ENCODE measurements at regions not wholly inside any gene's neighbourhood (a gene's known extent, or its start where the extent isn't known, plus 50 kb on each side); places are given as distances from the start of the nearest gene placed in this dataset.

- BruUV-seq (replicated peaks) = no TSS peak
- Histone ChIP-seq H3K4me3 (ENCODE audit: low read depth, low read length, poor library complexity, severe bottlenecking) (no peak overlapping the region), H3K4me1 (ENCODE audit: insufficient read depth, low read length, poor library complexity, severe bottlenecking) (no peaks in the 10 kb centered on the region), H3K9me2 (ENCODE audit: insufficient read depth, low read length) (no peaks in the 10 kb centered on the region), H3K79me2 (ENCODE audit: insufficient read depth, low read depth, low read length) (no peaks in the 10 kb centered on the region), H3K4me2 (ENCODE audit: low read length) (no peak overlapping the region), H2AFZ (ENCODE audit: low read length) (no peak overlapping the region), H3K36me3 (ENCODE audit: insufficient read depth, low read length) (no peaks in the 10 kb centered on the region), H3K9me3 (ENCODE audit: low read length) (no peaks in the 10 kb centered on the region), H3K27ac (ENCODE audit: low read depth, low read length, poor library complexity, severe bottlenecking) (no peak overlapping the region), H4K20me1 (ENCODE audit: insufficient read depth, low read length) (no peaks in the 10 kb centered on the region)
- CTCF ChIA-PET (ENCODE audit: unreplicated experiment) = no interaction called here
- POLR2A ChIA-PET = no interaction called here
- intact Hi-C loops (cut with micrococcal nuclease; ENCODE audit: unreplicated experiment) = no loop called here
- DNase-seq (ENCODE audit: low spot score) = no peak
- no peak for TF ChIP-seq CTCF (conservative IDR thresholded peaks at IDR 0.05; ENCODE audit: low read length)
- no peak for TF ChIP-seq EZH2phosphoT487 (IDR thresholded peaks at IDR 0.05; ENCODE audit: borderline replicate concordance, low read depth, low read length)
Measured at GRCh38 chr2:109694190-109694589, 80.0 kb downstream of the SOWAHC start.

DNA sequence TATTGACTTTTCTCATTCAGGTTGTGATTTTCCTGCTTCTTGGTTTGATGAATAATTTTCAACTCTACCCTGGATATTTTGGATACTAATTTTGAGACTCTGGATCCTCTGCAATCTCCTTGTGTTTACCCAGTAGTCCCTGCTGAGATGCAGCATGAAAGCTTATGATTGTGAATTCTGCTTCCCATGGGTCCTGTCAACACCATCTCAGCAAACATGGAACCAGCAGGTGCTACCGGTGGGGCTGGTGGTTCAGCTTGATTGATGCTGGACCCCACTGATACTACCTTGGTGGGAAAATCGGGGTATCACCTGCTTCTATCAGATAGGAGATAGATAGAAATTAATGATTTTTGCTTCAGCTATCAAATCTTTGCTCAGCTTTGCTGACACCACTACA is 81.1 kb downstream of the SOWAHC start:
- Histone ChIP-seq H3K4me1 (ENCODE audit: insufficient read depth, low read length, poor library complexity, severe bottlenecking) (no peaks in the 10 kb centered on the region), H3K27ac (ENCODE audit: low read depth, low read length, poor library complexity, severe bottlenecking) (no peak overlapping the region), H3K9me2 (ENCODE audit: insufficient read depth, low read length) (no peaks in the 10 kb centered on the region), H3K4me2 (ENCODE audit: low read length) (no peak overlapping the region), H4K20me1 (ENCODE audit: insufficient read depth, low read length) (no peaks in the 10 kb centered on the region), H3K36me3 (ENCODE audit: insufficient read depth, low read length) (no peaks in the 10 kb centered on the region), H3K4me3 (ENCODE audit: low read depth, low read length, poor library complexity, severe bottlenecking) (no peak overlapping the region), H3K9me3 (ENCODE audit: low read length) (no peaks in the 10 kb centered on the region), H2AFZ (ENCODE audit: low read length) (no peak overlapping the region), H3K79me2 (ENCODE audit: insufficient read depth, low read depth, low read length) (no peaks in the 10 kb centered on the region)
- ChIA-PET POLR2A (no interaction called here), CTCF (ENCODE audit: unreplicated experiment) (no interaction called here)
- DNase-seq (ENCODE audit: low spot score) = no peak
- intact Hi-C loops (cut with micrococcal nuclease; ENCODE audit: unreplicated experiment) = no loop called here
- TF ChIP-seq EZH2phosphoT487 (IDR thresholded peaks at IDR 0.05; ENCODE audit: borderline replicate concordance, low read depth, low read length) (no peak), CTCF (conservative IDR thresholded peaks at IDR 0.05; ENCODE audit: low read length) (no peak)
- BruUV-seq (replicated peaks) = no TSS peak

- H2AFZ ChIP-seq (ENCODE audit: low read length) = no peak overlapping the region
- no TSS peak for BruUV-seq (replicated peaks)
- CTCF ChIA-PET (ENCODE audit: unreplicated experiment) = no interaction called here
Measured at GRCh38 chr2:109699646-109700045, 85.5 kb downstream of the SOWAHC start.

More at GRCh38 chr2:109699646-109700045, 85.5 kb downstream of the SOWAHC start:
- H3K9me2 ChIP-seq (ENCODE audit: insufficient read depth, low read length) = no peaks in the 10 kb centered on the region
- no peak for DNase-seq (ENCODE audit: low spot score)
- POLR2A ChIA-PET = interaction anchor here (0.6 kb wide), 1 partner anchor 13 kb away, joined by 3 read pairs; no protein-coding TSS in a partner anchor
- H3K27ac ChIP-seq (ENCODE audit: low read depth, low read length, poor library complexity, severe bottlenecking) = no peak overlapping the region
- TF ChIP-seq CTCF (conservative IDR thresholded peaks at IDR 0.05; ENCODE audit: low read length) (no peak), EZH2phosphoT487 (IDR thresholded peaks at IDR 0.05; ENCODE audit: borderline replicate concordance, low read depth, low read length) (no peak)
- intact Hi-C loops (cut with micrococcal nuclease; ENCODE audit: unreplicated experiment) = no loop called here
- H3K4me3 ChIP-seq (ENCODE audit: low read depth, low read length, poor library complexity, severe bottlenecking) = no peak overlapping the region
- no peaks in the 10 kb centered on the region for H4K20me1 ChIP-seq (ENCODE audit: insufficient read depth, low read length)
- H3K79me2 ChIP-seq (ENCODE audit: insufficient read depth, low read depth, low read length) = no peaks in the 10 kb centered on the region
- H3K4me2 ChIP-seq (ENCODE audit: low read length) = no peak overlapping the region
- H3K36me3 ChIP-seq (ENCODE audit: insufficient read depth, low read length) = no peaks in the 10 kb centered on the region
- H3K4me1 ChIP-seq (ENCODE audit: insufficient read depth, low read length, poor library complexity, severe bottlenecking) = no peaks in the 10 kb centered on the region
- no peaks in the 10 kb centered on the region for H3K9me3 ChIP-seq (ENCODE audit: low read length)
